DOHH2 (cell line): ENCODE measurements at regions not wholly inside any gene's neighbourhood (a gene's known extent, or its start where the extent isn't known, plus 50 kb on each side); places are given as distances from the start of the nearest gene placed in this dataset.

Source experiments
- CTCF ChIP-seq: fragments of 200-600 bp; sonication (generic); IDR thresholded peaks from one replicate; pipeline ENCODE4 v1.5.1; 2014; ENCODE audit warnings: antibody characterized with exemption, mild to moderate bottlenecking, low read depth, low read length; ENCODE audit not compliant: poor library complexity, severe bottlenecking
- EZH2phosphoT487 ChIP-seq: fragments of 200-600 bp; sonication (generic); IDR thresholded peaks from 2 replicates; pipeline ENCODE4 v1.6.1; 2017; ENCODE audit warnings: borderline replicate concordance, mild to moderate bottlenecking, antibody characterized with exemption, low read length, moderate library complexity, mixed read lengths

- TF ChIP-seq CTCF (no peak), EZH2phosphoT487 (no peak)
These were observed 581.8 kb upstream of the SLITRK5 start for GRCh38 chr13:87089391-87089790.
